G401 (cell line): ENCODE measurements at regions not wholly inside any gene's neighbourhood (a gene's known extent, or its start where the extent isn't known, plus 50 kb on each side); places are given as distances from the start of the nearest gene placed in this dataset.
"Not testable (repeated sequence)": the region's sequence is repeated elsewhere in the genome, so short reads cannot be mapped to it uniquely, and the experiment has no call there.

Source experiments
- DNase-seq: peaks from one replicate; pipeline ENCODE4 v3.0.0-alpha.2; 2015; ENCODE audit warnings: low spot score
- in situ Hi-C: cut with HindIII; loops from 2 replicates; pipeline ENCODE4 v1.10.0; 2016; ENCODE audit warnings: low sequenced_read_pairs, mixed read lengths

DNA sequence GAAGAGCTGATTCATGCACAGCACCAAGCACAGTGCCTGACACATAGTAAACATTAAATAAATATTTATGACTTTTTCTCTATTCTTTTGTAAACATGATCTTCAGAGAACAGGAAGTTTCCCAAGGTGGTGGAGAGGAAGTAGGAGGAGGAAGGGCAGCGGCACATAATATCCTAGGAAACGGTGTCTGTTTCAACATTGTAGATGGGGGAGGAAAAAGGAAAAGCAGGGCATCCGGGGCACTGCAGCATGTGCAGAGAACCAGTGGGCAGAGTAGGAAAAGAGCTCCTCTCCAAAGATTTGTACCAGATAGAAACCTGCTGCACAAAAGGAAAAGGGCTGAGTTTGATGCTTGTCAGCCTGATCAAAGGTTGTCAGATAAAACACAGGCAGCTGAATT is 421.7 kb upstream of the ZNF462 start:
- DNase-seq = no peak
- in situ Hi-C loops = no loop called here

- DNase-seq = no peak
- in situ Hi-C loops = no loop called here
Measured at GRCh38 chr9:106443520-106443919, 419.4 kb upstream of the ZNF462 start.

DNA sequence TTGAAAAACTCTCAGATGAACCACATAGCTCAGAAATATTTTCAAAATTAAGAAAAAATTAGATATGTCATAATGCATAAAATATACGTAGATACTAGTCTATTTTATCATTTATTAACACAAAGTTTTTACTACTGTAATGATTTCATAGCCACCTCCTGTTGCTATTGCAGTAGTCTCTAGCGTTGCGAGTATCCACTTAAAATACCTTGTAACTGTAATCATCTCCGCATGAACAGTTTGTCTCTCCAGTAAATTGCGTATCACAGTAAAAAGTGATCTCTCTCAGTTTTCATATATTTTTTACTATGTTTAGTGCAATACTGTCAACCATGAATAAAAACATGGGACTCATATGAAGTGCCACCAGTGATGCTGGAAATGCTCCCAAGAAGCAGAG is 417.9 kb upstream of the ZNF462 start:
- DNase-seq = no peak
- in situ Hi-C loops = no loop called here

DNA sequence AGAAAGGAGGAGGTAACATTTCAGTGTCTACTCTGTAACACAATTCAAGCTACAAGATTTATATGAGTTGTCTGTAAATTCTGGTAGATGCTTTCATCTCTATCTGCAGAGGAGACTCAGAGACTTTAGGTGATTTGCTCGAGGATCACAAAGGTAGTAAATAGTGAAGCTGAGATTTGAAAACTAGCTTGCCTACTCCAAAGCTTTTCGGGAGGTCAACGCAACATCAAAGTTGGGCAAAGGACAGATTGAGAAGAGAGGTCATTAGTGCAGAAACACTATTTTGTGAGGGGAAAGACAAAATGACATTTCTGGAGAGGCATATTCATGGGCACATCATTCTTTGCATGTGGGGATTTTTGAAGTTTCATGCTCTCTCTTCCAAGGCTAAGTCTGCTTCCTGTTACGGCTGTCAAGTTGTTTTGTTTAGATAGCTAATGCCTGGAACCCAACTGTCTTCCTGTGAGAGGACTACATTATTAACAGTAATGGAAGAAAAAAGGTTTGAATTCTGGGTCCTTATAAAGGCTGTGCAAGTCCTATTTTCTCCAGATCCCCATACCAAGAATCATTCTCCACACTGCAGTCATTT is 413.5 kb upstream of the ZNF462 start:
- in situ Hi-C loops = no loop called here
- DNase-seq = no peak

DNA sequence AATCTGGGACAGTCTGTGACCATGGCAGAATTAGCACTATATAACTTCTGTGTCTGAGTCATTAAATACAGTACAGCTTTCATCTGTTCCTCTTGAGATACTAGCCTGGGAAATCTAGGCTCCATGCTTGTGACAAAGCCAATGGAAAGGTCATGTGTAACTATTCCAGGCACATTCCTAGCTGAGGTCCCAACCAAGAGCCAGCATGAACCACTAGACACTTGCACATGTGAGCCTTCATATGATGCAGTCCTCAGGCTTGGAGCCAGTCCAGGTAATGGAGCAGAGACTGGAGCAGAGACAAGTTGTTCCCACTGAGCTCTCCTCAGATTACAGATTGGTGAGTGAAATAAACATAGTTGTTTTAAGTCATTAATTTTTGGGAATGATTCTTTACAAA is 412.4 kb upstream of the ZNF462 start:
- DNase-seq = no peak
- in situ Hi-C loops = no loop called here

DNA sequence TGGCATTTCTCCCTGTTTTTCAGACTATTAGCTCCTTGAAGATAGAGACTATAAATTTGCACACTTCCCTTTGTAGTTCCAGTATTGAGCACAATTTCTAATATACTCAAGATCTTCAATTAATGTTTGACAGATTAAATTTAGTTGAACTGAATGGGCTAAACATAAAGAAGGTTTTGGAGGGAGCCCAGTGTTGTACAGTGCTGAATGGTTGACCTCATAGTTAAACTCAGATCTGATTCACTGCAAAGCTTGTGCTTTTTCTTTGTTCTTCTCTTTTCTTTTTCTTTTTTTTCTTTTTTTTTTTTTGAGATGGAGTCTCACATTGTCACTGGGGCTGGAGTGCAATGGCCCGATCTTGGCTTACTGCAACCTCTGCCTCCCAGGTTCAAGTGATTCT is 411.7 kb upstream of the ZNF462 start:
- in situ Hi-C loops = no loop called here
- no peak for DNase-seq

- no peak for DNase-seq
- in situ Hi-C loops = no loop called here
Measured at GRCh38 chr9:106456581-106456980, 406.4 kb upstream of the ZNF462 start.

DNA sequence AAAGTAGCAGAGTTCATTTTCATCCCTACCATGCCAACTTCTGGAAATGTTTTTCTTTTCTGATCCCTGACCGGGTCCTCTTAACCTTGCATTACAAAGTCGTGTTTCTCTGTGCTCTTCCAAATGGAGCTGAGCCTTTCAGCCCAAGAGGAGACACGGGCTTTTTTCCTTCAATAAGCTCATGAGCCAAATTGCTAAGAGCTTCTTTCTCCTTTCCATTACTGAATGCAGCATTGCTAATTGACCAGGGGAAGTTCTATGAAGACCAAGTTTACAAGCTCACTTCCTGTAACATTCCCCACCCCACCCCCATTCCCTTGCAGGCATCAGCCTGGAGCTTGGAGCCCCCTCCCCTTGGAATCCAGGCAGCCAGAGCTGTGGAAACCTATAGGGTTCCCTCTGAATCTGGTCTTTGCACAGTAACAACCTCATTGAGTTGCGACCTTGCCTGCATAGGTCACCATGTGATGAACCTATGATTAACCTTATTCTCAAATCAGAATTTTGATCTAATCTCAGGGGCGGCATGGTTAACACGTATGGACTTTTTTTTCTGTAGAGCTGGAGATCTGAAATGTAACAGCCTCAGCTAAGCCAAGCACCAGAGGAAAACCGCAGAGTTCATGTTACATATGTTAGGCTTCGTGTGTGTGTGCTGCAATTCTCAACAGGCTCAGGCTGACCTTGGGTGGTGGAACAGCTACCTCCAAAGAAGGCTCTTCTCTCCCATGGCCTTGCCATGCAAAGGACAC is 395.7 kb upstream of the ZNF462 start:
- in situ Hi-C loops = no loop called here
- no peak for DNase-seq

DNA sequence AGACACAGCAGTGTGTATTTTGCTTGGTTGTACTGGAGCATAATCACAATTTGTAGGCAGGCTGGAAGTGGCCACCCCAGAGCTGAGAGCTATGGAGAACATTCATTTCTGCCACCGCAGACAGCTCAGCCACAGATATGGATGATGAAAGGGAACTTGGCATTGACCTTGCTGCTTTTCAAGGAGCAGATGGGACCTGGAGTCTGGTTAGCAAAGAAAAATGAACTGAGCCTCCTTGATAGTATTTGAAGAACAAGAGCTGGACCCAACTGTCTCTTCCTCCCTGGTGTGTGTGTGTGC is 395.2 kb upstream of the ZNF462 start:
- in situ Hi-C loops = no loop called here
- no peak for DNase-seq

DNA sequence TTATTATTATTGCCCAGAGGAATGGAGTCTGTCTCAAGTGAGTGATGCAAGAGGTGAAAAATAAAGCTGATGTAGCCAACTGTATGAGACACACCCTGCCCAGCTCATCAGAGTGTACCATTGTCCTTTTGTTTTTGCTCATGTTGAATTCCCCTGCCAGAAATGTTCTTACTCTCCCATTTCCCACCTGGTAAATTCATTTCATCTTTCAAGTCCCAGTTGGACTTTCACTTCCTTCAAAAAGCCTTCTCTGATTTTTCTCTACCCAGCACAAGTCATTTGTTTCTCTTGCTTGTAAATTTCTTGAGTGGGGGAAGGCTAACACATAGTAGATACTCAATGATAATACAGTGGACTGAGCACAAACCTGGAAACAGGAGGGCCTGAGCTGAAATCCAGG is 394.5 kb upstream of the ZNF462 start:
- DNase-seq = no peak
- in situ Hi-C loops = no loop called here

- DNase-seq = no peak
- in situ Hi-C loops = no loop called here
Measured at GRCh38 chr9:106478312-106478711, 384.7 kb upstream of the ZNF462 start.

DNA sequence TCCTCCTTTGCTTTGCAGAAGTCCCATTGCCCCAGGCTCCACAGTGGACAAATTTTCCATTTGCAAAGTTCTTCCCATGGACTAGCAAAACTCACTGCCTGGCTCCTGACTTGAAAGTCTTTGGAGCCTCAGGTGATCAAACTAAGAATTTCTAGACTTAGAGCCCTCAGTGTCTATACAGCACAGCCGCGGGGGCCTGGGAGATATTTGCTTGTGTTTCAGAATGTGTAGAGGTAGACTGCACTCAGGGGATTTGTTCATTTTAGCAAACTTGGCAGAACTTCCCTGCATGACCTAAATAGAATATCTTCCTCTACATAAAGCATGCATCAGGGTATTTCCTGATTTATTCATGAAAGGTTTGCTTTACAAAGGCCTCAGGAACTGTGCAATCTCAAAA is 384.2 kb upstream of the ZNF462 start:
- no peak for DNase-seq

DNA sequence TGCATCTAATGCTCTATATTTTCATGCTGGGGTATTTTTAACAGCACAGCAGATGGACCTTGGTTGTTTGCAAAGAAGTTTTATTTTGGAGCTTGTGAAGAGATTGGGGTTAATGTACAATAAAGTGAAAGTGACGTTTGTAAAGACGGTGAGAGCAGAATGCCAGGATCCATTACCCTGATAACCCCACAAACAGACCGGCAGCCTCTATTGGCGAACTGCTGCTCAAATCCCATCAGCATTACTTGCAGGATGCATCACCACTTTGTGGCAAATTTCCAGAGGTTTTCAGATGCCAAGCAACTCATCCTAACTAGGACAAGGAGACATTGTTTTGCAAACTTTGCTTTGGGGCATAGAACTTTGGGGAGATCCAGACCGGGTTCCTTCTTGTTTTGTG is 383.3 kb upstream of the ZNF462 start:
- peak; percentile 2 for DNase-seq
- in situ Hi-C loops = no loop called here

More for the DNA sequence above, 384.2 kb upstream of the ZNF462 start:
- in situ Hi-C loops = no loop called here

GRCh38 chr9:106481013-106481609 is 381.9 kb upstream of the ZNF462 start:
- no peak for DNase-seq
- in situ Hi-C loops = no loop called here

- in situ Hi-C loops = no loop called here
- peak; percentile 10 for DNase-seq
Measured at GRCh38 chr9:106482733-106483132, 380.2 kb upstream of the ZNF462 start.

DNA sequence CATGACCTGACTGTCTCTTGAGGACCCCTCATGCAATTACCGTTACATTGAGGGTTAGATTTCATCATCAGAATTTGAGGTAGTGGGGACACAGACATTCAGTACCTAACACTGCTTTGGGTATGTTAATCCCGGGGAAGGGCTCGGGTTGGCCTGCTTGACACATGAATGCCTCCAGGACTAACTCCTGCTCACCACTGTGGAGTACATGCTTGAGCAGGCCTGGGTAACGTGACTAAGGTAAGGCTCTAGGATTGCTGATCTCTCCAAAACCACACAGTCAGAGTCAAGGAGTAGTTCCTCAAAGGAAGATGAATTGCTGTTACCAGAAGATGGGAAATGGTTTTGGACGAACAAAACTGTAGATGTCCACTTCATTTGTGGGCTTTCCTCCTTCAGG is 376.3 kb upstream of the ZNF462 start:
- in situ Hi-C loops = no loop called here
- DNase-seq = no peak

GRCh38 chr9:106487266-106487665 is 375.7 kb upstream of the ZNF462 start:
- in situ Hi-C loops = no loop called here
- DNase-seq = no peak

- DNase-seq, in situ Hi-C loops: not testable (repeated sequence)
Measured at GRCh38 chr9:106492126-106492525, 370.8 kb upstream of the ZNF462 start.

GRCh38 chr9:106500171-106500570 is 362.8 kb upstream of the ZNF462 start:
- in situ Hi-C loops = no loop called here
- DNase-seq = no peak

DNA sequence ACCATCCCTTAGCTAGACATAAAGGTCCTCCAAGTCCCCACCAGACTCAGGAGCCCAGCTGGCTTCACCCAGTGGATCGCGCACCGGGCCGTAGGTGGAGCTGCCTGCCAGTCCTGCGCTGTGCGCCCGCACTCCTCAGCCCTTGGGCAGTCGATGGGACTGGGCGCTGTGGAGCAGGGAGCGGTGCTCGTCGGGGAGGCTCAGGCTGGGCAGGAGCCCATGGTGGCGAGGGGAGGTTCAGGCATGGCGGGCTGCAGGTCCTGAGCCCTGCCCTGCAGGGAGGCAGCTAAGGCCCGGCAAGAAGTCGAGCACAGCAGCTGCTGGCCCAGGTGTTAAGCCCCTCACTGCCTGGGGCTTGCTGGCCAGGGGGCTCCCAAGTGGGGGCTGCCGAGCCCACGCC is 361.8 kb upstream of the ZNF462 start:
- in situ Hi-C loops, DNase-seq: not testable (repeated sequence)

- in situ Hi-C loops = no loop called here
- DNase-seq = no peak
Measured at GRCh38 chr9:106502930-106503329, 360.0 kb upstream of the ZNF462 start.
